Sigmoid colon (tissue), 6 donors: ENCODE measurements at regions not wholly inside any gene's neighbourhood (a gene's known extent, or its start where the extent isn't known, plus 50 kb on each side); places are given as distances from the start of the nearest gene placed in this dataset.

Experiments
- DNase-seq: peaks from one replicate; pipeline ENCODE4 v3.0.0-alpha.2; 2019
- H3K27ac ChIP-seq, 4 donors: fragments of 200-600 bp; sonication (generic); one replicate each; pipeline ENCODE4 v1.5.1; 2016 to 2019; ENCODE audit warnings: mild to moderate bottlenecking in 1 of 4
- H3K27me3 ChIP-seq, 3 donors: fragments of 200-600 bp; sonication (generic); one replicate each; pipeline ENCODE4 v1.5.1; 2019; ENCODE audit warnings: mild to moderate bottlenecking in 1 of 3
- H3K36me3 ChIP-seq, 4 donors: fragments of 200-600 bp; sonication (generic); one replicate each; pipeline ENCODE4 v1.5.1; 2016 to 2019
- H3K4me1 ChIP-seq, 4 donors: fragments of 200-600 bp; sonication (generic); one replicate each; pipeline ENCODE4 v1.5.1; 2017 to 2019
- H3K4me3 ChIP-seq, 4 donors: fragments of 200-600 bp; sonication (generic); one replicate each; pipeline ENCODE4 v1.5.1; 2017 to 2019; ENCODE audit warnings: mild to moderate bottlenecking in 2 of 4, moderate library complexity in 1 of 4
- H3K9me3 ChIP-seq, 4 donors: fragments of 200-600 bp in 3 of 4; sonication (generic) in 3 of 4; one replicate each; pipeline versions ENCODE4 v1.5.1 to v1.6.1; 2013 to 2019
- CTCF ChIP-seq, 4 experiments: fragments of 450-650 bp in 3 of 4; fragments of 200-600 bp in 1 of 4; IDR thresholded peaks; one replicate each; pipeline ENCODE4 v1.5.1; 2016 to 2019; ENCODE audit warnings: antibody characterized with exemption in 4 of 4, mild to moderate bottlenecking in 3 of 4, moderate library complexity in 2 of 4
- EP300 ChIP-seq, 4 donors: sonication (generic); formaldehyde crosslinking; IDR thresholded peaks; one replicate each; pipeline ENCODE4 v1.6.1; 2017; ENCODE audit warnings: antibody characterized with exemption in 4 of 4
- POLR2A ChIP-seq, 2 donors: fragments of 450-650 bp; IDR thresholded peaks; one replicate each; pipeline ENCODE4 v1.6.1; 2016; ENCODE audit warnings: antibody characterized with exemption in 2 of 2, mild to moderate bottlenecking in 2 of 2, moderate library complexity in 2 of 2
- POLR2AphosphoS5 ChIP-seq, 4 donors: sonication (generic); formaldehyde crosslinking; IDR thresholded peaks; one replicate each; pipeline ENCODE4 v1.6.1; 2017; ENCODE audit warnings: antibody characterized with exemption in 4 of 4
- WGBS, 2 donors: extraction: QIAGEN DNeasy Blood & Tissue Kit; methylation state at CpG; one replicate each; pipeline ENCODE4 v1.1.7; 2013; 5-methylcytosine and 5-hydroxymethylcytosine counted together
- intact Hi-C: fragments of 100-400 bp; cut with DNase I; formaldehyde crosslinking; loops from one replicate; pipeline ENCODE4 v1.15.1; 2023
- donor health status: healthy with polysubstance abuse.
- donor health status: healthy.

GRCh38 chr13:50527612-50528509, 315.6 kb downstream of the DLEU7 start:
- Histone ChIP-seq H3K9me3 (no peaks in the 10 kb centered on the region), H3K4me1 (peaks cover 0 to 48% (median 36%) of the 10 kb centered on the region in 4 donors), H3K27me3 (no peaks in the 10 kb centered on the region), H3K4me3 (no peak overlapping the region), H3K36me3 (no peaks in the 10 kb centered on the region), H3K27ac (peak overlapping the region; percentile 8 to 57 (median 34))
- intact Hi-C loops, result loop anchor here (5.0 kb wide), 5 partner anchors 171 to 531 kb away; partner anchors contain the start of gene TRIM13
- 55 to 69% methylated on average over 9 of the region's 9 CpGs for WGBS, 2 donors
- TF ChIP-seq POLR2AphosphoS5 (IDR thresholded peaks at IDR 0.05) (no peak), CTCF (IDR thresholded peaks at IDR 0.05) (no peak), POLR2A (IDR thresholded peaks at IDR 0.05) (no peak), EP300 (IDR thresholded peaks at IDR 0.05) (no peak)
- no peak for DNase-seq

GRCh38 chr13:50529154-50529882, 314.2 kb downstream of the DLEU7 start:
- Histone ChIP-seq H3K36me3 (no peaks in the 10 kb centered on the region), H3K27me3 (no peaks in the 10 kb centered on the region), H3K27ac (peak overlapping the region; percentile 48 to 62 (median 56)), H3K9me3 (no peaks in the 10 kb centered on the region), H3K4me3 (peak overlapping the region in 3 of 4 donors; percentile 2 to 20 (median 3)), H3K4me1 (peaks cover 0 to 43% (median 30%) of the 10 kb centered on the region in 4 donors)
- peak; percentile 89 for DNase-seq
- TF ChIP-seq POLR2AphosphoS5 (IDR thresholded peaks at IDR 0.05), result peak in 3 of 4 donors; percentile 6 to 42 (median 17)
- no peak for TF ChIP-seq CTCF (IDR thresholded peaks at IDR 0.05)
- 15 to 60% methylated on average over 12 of the region's 12 CpGs for WGBS, 2 donors
- intact Hi-C loops, result loop anchor here (5.0 kb wide), 5 partner anchors 172 to 532 kb away; partner anchors contain the start of gene TRIM13

- no peak overlapping the region for H3K4me3 ChIP-seq
- no peaks in the 10 kb centered on the region for H3K27me3 ChIP-seq
- peak in 3 of 4 experiments; percentile 45 to 61 (median 50) for TF ChIP-seq CTCF (IDR thresholded peaks at IDR 0.05)
- no peak for TF ChIP-seq EP300 (IDR thresholded peaks at IDR 0.05)
- intact Hi-C loops, result loop anchor here (5.0 kb wide), 2 partner anchors 360 to 555 kb away; no protein-coding TSS in a partner anchor
- no peak overlapping the region for H3K27ac ChIP-seq
- DNase-seq, result no peak
- no peaks in the 10 kb centered on the region for H3K36me3 ChIP-seq
- H3K9me3 ChIP-seq, result peaks cover 0 to 5% (median 2%) of the 10 kb centered on the region in 4 donors
- H3K4me1 ChIP-seq, result peaks cover 0 to 35% (median 26%) of the 10 kb centered on the region in 4 donors
- WGBS, 2 donors, result 64 to 78% methylated on average over 5 of the region's 5 CpGs
These were observed 311.3 kb downstream of the DLEU7 start for GRCh38 chr13:50531917-50532899.

- no peak overlapping the region for H3K27ac ChIP-seq
- no peak for DNase-seq
- H3K27me3 ChIP-seq, result no peaks in the 10 kb centered on the region
- H3K9me3 ChIP-seq, result peaks cover 0 to 5% (median 2%) of the 10 kb centered on the region in 4 donors
- peaks cover 0 to 9% (median 3%) of the 10 kb centered on the region in 4 donors for H3K4me1 ChIP-seq
- intact Hi-C loops, result no loop called here
- TF ChIP-seq EP300 (IDR thresholded peaks at IDR 0.05) (no peak), POLR2AphosphoS5 (IDR thresholded peaks at IDR 0.05) (no peak), POLR2A (IDR thresholded peaks at IDR 0.05) (no peak), CTCF (IDR thresholded peaks at IDR 0.05) (no peak)
- H3K4me3 ChIP-seq, result no peak overlapping the region
- H3K36me3 ChIP-seq, result no peaks in the 10 kb centered on the region
These were observed 308.4 kb downstream of the DLEU7 start for GRCh38 chr13:50535050-50535449.
